NB4 (cell line): ENCODE measurements at regions not wholly inside any gene's neighbourhood (a gene's known extent, or its start where the extent isn't known, plus 50 kb on each side); places are given as distances from the start of the nearest gene placed in this dataset.

Experiments used
- MYC ChIP-seq: IDR thresholded peaks from 2 replicates; pipeline ENCODE4 v1.6.1; 2011; ENCODE audit warnings: low read depth, low read length
- POLR2A ChIP-seq: IDR thresholded peaks from 2 replicates; pipeline ENCODE4 v1.6.1; 2011; ENCODE audit warnings: mild to moderate bottlenecking; ENCODE audit not compliant: insufficient read length; ENCODE audit errors: extremely low read depth
- TF ChIP-seq, protein P1 (sequence below): IDR thresholded peaks from one replicate; pipeline ENCODE4 v1.5.1; 2012; ENCODE audit warnings: low read depth, low read length

DNA sequence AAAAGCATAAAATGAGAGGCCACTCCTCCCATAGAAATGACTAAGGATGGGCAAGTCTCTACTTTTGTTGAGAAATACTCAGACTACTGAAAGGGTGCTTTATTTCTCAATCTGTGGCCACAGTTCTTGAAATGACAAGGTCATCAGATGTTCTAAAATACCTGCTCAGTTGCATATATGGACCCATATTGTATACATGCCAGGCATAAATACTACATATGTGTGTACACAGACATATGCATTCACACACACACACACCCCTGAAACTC, 691.5 kb upstream of the SORCS1 start:
- TF ChIP-seq POLR2A (no peak), MYC (no peak)
- TF ChIP-seq, protein P1, sequence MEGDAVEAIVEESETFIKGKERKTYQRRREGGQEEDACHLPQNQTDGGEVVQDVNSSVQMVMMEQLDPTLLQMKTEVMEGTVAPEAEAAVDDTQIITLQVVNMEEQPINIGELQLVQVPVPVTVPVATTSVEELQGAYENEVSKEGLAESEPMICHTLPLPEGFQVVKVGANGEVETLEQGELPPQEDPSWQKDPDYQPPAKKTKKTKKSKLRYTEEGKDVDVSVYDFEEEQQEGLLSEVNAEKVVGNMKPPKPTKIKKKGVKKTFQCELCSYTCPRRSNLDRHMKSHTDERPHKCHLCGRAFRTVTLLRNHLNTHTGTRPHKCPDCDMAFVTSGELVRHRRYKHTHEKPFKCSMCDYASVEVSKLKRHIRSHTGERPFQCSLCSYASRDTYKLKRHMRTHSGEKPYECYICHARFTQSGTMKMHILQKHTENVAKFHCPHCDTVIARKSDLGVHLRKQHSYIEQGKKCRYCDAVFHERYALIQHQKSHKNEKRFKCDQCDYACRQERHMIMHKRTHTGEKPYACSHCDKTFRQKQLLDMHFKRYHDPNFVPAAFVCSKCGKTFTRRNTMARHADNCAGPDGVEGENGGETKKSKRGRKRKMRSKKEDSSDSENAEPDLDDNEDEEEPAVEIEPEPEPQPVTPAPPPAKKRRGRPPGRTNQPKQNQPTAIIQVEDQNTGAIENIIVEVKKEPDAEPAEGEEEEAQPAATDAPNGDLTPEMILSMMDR, result no peak
